HepG2 (cell line): ENCODE measurements at regions not wholly inside any gene's neighbourhood (a gene's known extent, or its start where the extent isn't known, plus 50 kb on each side); places are given as distances from the start of the nearest gene placed in this dataset.

Experiments
- ATAC-seq: fragments of 200-7000 bp; cut with Tn5 transposase; 3 replicates; pipeline ENCODE4 v1.9.1; 2020; ENCODE audit warnings: mild to moderate bottlenecking, moderate library complexity
- BruUV-seq: library from RNA; stranded (reverse); fragments of 400-500 nt; replicated peaks from 2 replicates; lab custom pipeline; 2021; lab: Mats Ljungman, UMichigan
- CTCF ChIA-PET: fragments of 300-600 bp; formaldehyde crosslinking; extraction: SDS; loops from one replicate; lab custom pipeline; 2021; ENCODE audit warnings: low total read pairs, inconsistent platforms, low intra/inter-chr PET ratio; lab: Yijun Ruan, JAX
- POLR2A ChIA-PET: fragments of 350-600 bp; sonication (Branson Sonifier 250); formaldehyde crosslinking; loops from one replicate; lab custom pipeline; 2020; ENCODE audit warnings: antibody characterized with exemption, inconsistent platforms; lab: Yijun Ruan, JAX
- DNase-seq: peaks from one replicate; pipeline ENCODE4 v3.0.0-alpha.2; 2015; ENCODE audit warnings: low spot score
- FAIRE-seq: peaks from 3 replicates; lab custom pipeline; 2011; peaks lifted over from hg19 to GRCh38; lab: Jason Lieb, UNC
- H2AFZ ChIP-seq: one replicate; pipeline ENCODE4 v1.6.1; 2011; ENCODE audit warnings: low read length, inconsistent platforms
- H3K27ac ChIP-seq: fragments of 300-600 bp; 3 replicates; pipeline ENCODE4 v1.8.0; 2011; ENCODE audit warnings: mixed run types, mild to moderate bottlenecking, mixed read lengths, low read length, inconsistent platforms; ENCODE audit not compliant: insufficient read depth; ENCODE audit errors: extremely low read length
- H3K27me3 ChIP-seq, 2 experiments: fragments of 200-600 bp in 1 of 2; 2 replicates in 1 of 2; 3 replicates in 1 of 2; pipeline versions ENCODE4 v1.6.0 to v1.8.0; 2011; ENCODE audit warnings: low read length in 2 of 2, mild to moderate bottlenecking in 2 of 2, moderate library complexity in 2 of 2, inconsistent platforms in 1 of 2; ENCODE audit not compliant: insufficient read depth in 2 of 2, control insufficient read depth in 1 of 2
- H3K36me3 ChIP-seq, 2 experiments: fragments of 200-600 bp in 1 of 2; replicated peaks in 1 of 2; 2 replicates in 1 of 2; 3 replicates in 1 of 2; pipeline versions ENCODE4 v1.5.1 to v1.8.0; 2011; ENCODE audit warnings: low read length in 2 of 2, inconsistent platforms in 1 of 2; ENCODE audit not compliant: insufficient read depth in 2 of 2, control insufficient read depth in 1 of 2
- H3K4me1 ChIP-seq: 2 replicates; pipeline ENCODE4 v1.5.1; 2012; ENCODE audit warnings: low read length, inconsistent platforms; ENCODE audit not compliant: insufficient read depth
- H3K4me2 ChIP-seq: 2 replicates; pipeline ENCODE4 v1.6.0; 2011; ENCODE audit warnings: low read depth, low read length, inconsistent platforms
- H3K4me3 ChIP-seq, 3 experiments: fragments of 200-600 bp in 1 of 3; sonication (generic), shearing (Covaris generic) in 1 of 3; replicated peaks in 1 of 3; 2 replicates each; pipeline ENCODE4 v1.5.1; 2011 to 2016; ENCODE audit warnings: low read length in 3 of 3, inconsistent platforms in 2 of 3, low read depth in 2 of 3, mild to moderate bottlenecking in 2 of 3, control low read depth in 1 of 3, mixed read lengths in 1 of 3; ENCODE audit not compliant: insufficient read depth in 1 of 3
- H3K79me2 ChIP-seq: one replicate; pipeline ENCODE4 v1.6.1; 2011; ENCODE audit warnings: low read length, inconsistent platforms; ENCODE audit not compliant: insufficient read depth
- H3K9ac ChIP-seq: 2 replicates; pipeline ENCODE4 v1.6.0; 2011; ENCODE audit warnings: mild to moderate bottlenecking, low read depth, low read length, inconsistent platforms; ENCODE audit not compliant: insufficient read depth
- H3K9me3 ChIP-seq: 2 replicates; pipeline ENCODE4 v1.5.1; 2012; ENCODE audit warnings: mild to moderate bottlenecking, low read length
- H4K20me1 ChIP-seq: 2 replicates; pipeline ENCODE4 v1.6.0; 2011; ENCODE audit warnings: inconsistent platforms, mild to moderate bottlenecking, low read length, moderate library complexity; ENCODE audit not compliant: insufficient read depth
- ATF5 ChIP-seq: sonication (generic); formaldehyde crosslinking; IDR thresholded peaks from 2 replicates; pipeline ENCODE4 v1.4.0; 2020; ENCODE audit warnings: mild to moderate bottlenecking, low read depth, missing genetic modification reagents
- ATF7-NPFF ChIP-seq: sonication (generic); formaldehyde crosslinking; IDR thresholded peaks from 2 replicates; pipeline ENCODE4 v1.8.1; 2023; ENCODE audit warnings: mild to moderate bottlenecking, low read depth, missing genetic modification reagents, moderate library complexity
- CEBPB ChIP-seq: IDR thresholded peaks from 2 replicates; pipeline ENCODE4 v1.6.1; 2011; ENCODE audit warnings: low read depth, low read length, improper control_type of control experiment, borderline replicate concordance
- RBM39 ChIP-seq: fragments of 200-400 bp; formaldehyde crosslinking; IDR thresholded peaks from one replicate; pipeline ENCODE4 v1.6.1; 2018; ENCODE audit warnings: antibody characterized with exemption, mild to moderate bottlenecking, low read depth, low read length; ENCODE audit not compliant: poor library complexity, severe bottlenecking
- TBX2 ChIP-seq: sonication (generic); formaldehyde crosslinking; IDR thresholded peaks from 2 replicates; pipeline ENCODE4 v1.5.0; 2020; ENCODE audit warnings: missing genetic modification reagents, mild to moderate bottlenecking, borderline replicate concordance
- ZBTB21 ChIP-seq: sonication (generic); formaldehyde crosslinking; IDR thresholded peaks from 2 replicates; pipeline ENCODE4 v1.4.0; 2020; ENCODE audit warnings: missing genetic modification reagents
- ZBTB38 ChIP-seq: sonication (generic); formaldehyde crosslinking; IDR thresholded peaks from 2 replicates; pipeline ENCODE4 v1.5.1; 2020; ENCODE audit warnings: mild to moderate bottlenecking, missing genetic modification reagents
- ZNF326 ChIP-seq: sonication (generic); formaldehyde crosslinking; IDR thresholded peaks from 2 replicates; pipeline ENCODE4 v1.4.0; 2020; ENCODE audit warnings: missing genetic modification reagents, borderline replicate concordance
- ZNF562 ChIP-seq: sonication (generic); formaldehyde crosslinking; IDR thresholded peaks from 2 replicates; pipeline ENCODE4 v1.8.0; 2022; ENCODE audit warnings: missing genetic modification reagents, borderline replicate concordance
- WGBS: methylation state at CpG from one replicate; pipeline ENCODE4 v1.1.6; 2017; ENCODE audit warnings: low lambda C conversion rate; 5-methylcytosine and 5-hydroxymethylcytosine counted together
- in situ Hi-C: cut with HindIII; loops from 2 replicates; pipeline ENCODE4 v1.10.0; 2017; ENCODE audit warnings: low pct_unique_long_range_greater_than_20kb; ENCODE audit not compliant: extremely low pct_ligation_motif_present
- intact Hi-C: fragments of 100-400 bp; cut with micrococcal nuclease; formaldehyde crosslinking; loops from one replicate; pipeline ENCODE4 v1.10.0; 2022; ENCODE audit not compliant: unreplicated experiment
- TF ChIP-seq, protein P1 (sequence below): sonication (generic); formaldehyde crosslinking; IDR thresholded peaks from 2 replicates; pipeline ENCODE4 v1.4.0; 2020; ENCODE audit warnings: mild to moderate bottlenecking, missing genetic modification reagents

- BruUV-seq, result no TSS peak
- H3K79me2 ChIP-seq, result no peaks in the 10 kb centered on the region
- no peak for DNase-seq
- intact Hi-C loops, result no loop called here
- no peak overlapping the region for H2AFZ ChIP-seq
- H3K27me3 ChIP-seq, result no peaks in the 10 kb centered on the region
- in situ Hi-C loops, result no loop called here
- FAIRE-seq, result no peak
- H3K4me3 ChIP-seq, result no peak overlapping the region
- H3K9ac ChIP-seq, result no peak overlapping the region
- no peak for TF ChIP-seq ATF5
- no peak for TF ChIP-seq ZNF326
- TF ChIP-seq, protein P1, sequence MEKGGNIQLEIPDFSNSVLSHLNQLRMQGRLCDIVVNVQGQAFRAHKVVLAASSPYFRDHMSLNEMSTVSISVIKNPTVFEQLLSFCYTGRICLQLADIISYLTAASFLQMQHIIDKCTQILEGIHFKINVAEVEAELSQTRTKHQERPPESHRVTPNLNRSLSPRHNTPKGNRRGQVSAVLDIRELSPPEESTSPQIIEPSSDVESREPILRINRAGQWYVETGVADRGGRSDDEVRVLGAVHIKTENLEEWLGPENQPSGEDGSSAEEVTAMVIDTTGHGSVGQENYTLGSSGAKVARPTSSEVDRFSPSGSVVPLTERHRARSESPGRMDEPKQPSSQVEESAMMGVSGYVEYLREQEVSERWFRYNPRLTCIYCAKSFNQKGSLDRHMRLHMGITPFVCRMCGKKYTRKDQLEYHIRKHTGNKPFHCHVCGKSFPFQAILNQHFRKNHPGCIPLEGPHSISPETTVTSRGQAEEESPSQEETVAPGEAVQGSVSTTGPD, result no peak
- TF ChIP-seq ZBTB38 (CRISPR knock-in tag), result no peak
- no peak for TF ChIP-seq CEBPB
- no peak for TF ChIP-seq TBX2
- no peak for TF ChIP-seq ZNF562 (CRISPR knock-in tag)
- TF ChIP-seq ATF7-NPFF (CRISPR knock-in tag), result no peak
- no peak for TF ChIP-seq RBM39
- TF ChIP-seq ZBTB21 (CRISPR knock-in tag), result no peak
- H3K36me3 ChIP-seq, result no peaks in the 10 kb centered on the region
- no peaks in the 10 kb centered on the region for H3K9me3 ChIP-seq
- H3K4me1 ChIP-seq, result no peaks in the 10 kb centered on the region
- CTCF ChIA-PET, result no interaction called here
- whole genome bisulfite sequencing, result 29% methylated on average over 2 of the region's 2 CpGs
- POLR2A ChIA-PET, result no interaction called here
- no peak overlapping the region for H3K27ac ChIP-seq
- H4K20me1 ChIP-seq, result no peaks in the 10 kb centered on the region
- no peak for ATAC-seq
- no peak overlapping the region for H3K4me2 ChIP-seq
Observed at GRCh38 chr5:57611177-57611576, 128.6 kb upstream of the ACTBL2 start.
